ENCODE measurements at regions not wholly inside any gene's neighbourhood (a gene's known extent, or its start where the extent isn't known, plus 50 kb on each side); places are given as distances from the start of the nearest gene placed in this dataset.
"Not testable (repeated sequence)": the region's sequence is repeated elsewhere in the genome, so short reads cannot be mapped to it uniquely, and the experiment has no call there.

DNA sequence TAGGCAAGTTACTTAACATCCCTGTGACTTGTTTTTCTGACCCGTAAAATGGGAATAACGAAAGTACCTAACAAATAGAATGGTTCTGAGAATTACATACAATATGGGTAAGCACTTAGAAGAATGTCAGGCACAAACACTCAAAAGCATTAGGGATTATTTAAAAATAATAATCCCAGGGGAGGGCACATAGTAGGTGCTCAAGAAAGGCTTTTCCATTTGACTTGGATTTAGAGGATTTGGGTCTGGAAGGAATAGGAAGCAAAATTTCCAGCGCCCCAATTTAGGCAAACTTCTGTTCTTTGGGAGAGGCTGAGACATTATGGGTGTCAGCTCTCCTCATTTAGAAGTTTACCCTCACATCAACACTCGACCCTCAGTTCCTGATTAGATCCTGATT, 115.5 kb downstream of the SYF2 start:
- Histone ChIP-seq H3K4me3 (ENCODE audit: low read depth in 1 of 2, low read length in 2 of 2) (no peak overlapping the region), H3K27me3 (ENCODE audit: control insufficient read depth in 1 of 2, insufficient read depth in 2 of 2, low read length in 2 of 2) (no peaks in the 10 kb centered on the region), H3K27ac (ENCODE audit: low read depth, low read length) (no peak overlapping the region), H3K36me3 (ENCODE audit: control insufficient read depth in 1 of 2, insufficient read depth in 2 of 2, low read length in 2 of 2) (no peaks in the 10 kb centered on the region), H3K9ac (ENCODE audit: low read depth in 1 of 2, low read length in 2 of 2) (no peak overlapping the region), H3K9me3 (ENCODE audit: control insufficient read depth in 1 of 2, low read length in 2 of 2) (no peaks in the 10 kb centered on the region), H3K4me1 (ENCODE audit: control insufficient read depth in 1 of 2, insufficient read depth in 2 of 2, low read length in 2 of 2) (peaks cover 0 to 3% of the 10 kb centered on the region in 2 donors)

DNA sequence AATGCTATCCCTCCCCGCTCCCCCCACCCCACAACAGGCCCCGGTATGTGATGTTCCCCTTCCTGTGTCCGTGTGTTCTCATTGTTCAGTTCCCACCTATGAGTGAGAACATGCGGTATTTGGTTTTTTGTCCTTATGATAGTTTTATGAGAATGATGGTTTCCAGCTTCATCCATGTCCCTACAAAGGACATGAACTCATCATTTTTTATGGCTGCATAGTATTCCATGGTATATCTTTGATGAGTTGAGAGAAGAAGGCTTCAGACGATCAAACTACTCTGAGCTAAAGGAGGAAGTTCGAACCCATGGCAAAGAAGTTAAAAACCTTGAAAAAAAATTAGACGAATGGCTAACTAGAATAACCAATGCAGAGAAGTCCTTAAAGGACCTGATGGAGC, 116.2 kb downstream of the SYF2 start:
- not testable (repeated sequence) for H3K27me3 ChIP-seq (ENCODE audit: control insufficient read depth in 1 of 2, insufficient read depth in 2 of 2, low read length in 2 of 2); H3K4me3 ChIP-seq (ENCODE audit: low read depth in 1 of 2, low read length in 2 of 2); H3K9me3 ChIP-seq (ENCODE audit: control insufficient read depth in 1 of 2, low read length in 2 of 2); H3K36me3 ChIP-seq (ENCODE audit: control insufficient read depth in 1 of 2, insufficient read depth in 2 of 2, low read length in 2 of 2); H3K27ac ChIP-seq (ENCODE audit: low read depth, low read length); H3K9ac ChIP-seq (ENCODE audit: low read depth in 1 of 2, low read length in 2 of 2); H3K4me1 ChIP-seq (ENCODE audit: control insufficient read depth in 1 of 2, insufficient read depth in 2 of 2, low read length in 2 of 2)

DNA sequence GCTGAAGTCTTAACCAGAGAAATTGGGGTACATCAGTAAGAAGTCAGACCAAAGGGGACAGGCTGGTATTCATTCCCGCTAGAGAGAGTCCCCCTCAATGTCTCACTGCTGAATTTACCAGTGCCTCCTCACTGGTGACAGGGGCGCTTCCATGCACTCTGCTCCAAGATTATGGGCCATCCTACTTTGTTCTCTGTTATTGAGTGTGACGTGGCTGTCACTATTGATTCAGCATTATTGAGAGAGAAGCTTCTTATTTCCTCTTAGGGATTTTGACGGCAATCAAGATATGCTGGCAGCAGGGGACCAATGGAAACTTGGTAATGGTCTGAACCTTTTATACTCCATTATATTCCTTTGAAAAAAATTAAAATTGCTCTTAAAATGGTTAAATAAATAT, 118.6 kb downstream of the SYF2 start:
- Histone ChIP-seq H3K9me3 (ENCODE audit: control insufficient read depth in 1 of 2, low read length in 2 of 2) (peaks cover 0 to 8% of the 10 kb centered on the region in 2 donors), H3K9ac (ENCODE audit: low read depth in 1 of 2, low read length in 2 of 2) (no peak overlapping the region), H3K27ac (ENCODE audit: low read depth, low read length) (no peak overlapping the region), H3K4me1 (ENCODE audit: control insufficient read depth in 1 of 2, insufficient read depth in 2 of 2, low read length in 2 of 2) (no peaks in the 10 kb centered on the region), H3K4me3 (ENCODE audit: low read depth in 1 of 2, low read length in 2 of 2) (no peak overlapping the region), H3K27me3 (ENCODE audit: control insufficient read depth in 1 of 2, insufficient read depth in 2 of 2, low read length in 2 of 2) (no peaks in the 10 kb centered on the region), H3K36me3 (ENCODE audit: control insufficient read depth in 1 of 2, insufficient read depth in 2 of 2, low read length in 2 of 2) (no peaks in the 10 kb centered on the region)

DNA sequence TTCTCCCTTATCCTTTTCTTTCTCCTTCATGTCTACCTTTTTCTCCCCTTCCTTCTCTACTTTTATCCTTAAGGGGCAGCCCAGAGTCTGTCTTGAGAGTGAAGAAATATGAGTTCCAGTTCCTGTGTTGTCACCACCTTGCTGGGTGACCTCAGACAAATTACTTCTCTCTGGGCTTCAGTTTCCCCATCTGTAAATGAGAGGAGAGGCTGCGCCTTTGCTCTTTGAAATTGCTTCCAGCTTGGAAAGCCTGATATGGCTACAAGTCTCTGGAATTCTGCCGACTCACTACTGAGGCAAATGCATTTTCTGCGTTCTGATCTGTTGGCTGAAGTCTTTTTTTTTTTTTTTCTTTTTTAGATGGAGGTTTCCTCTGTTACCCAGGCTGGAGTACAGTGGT, 119.2 kb downstream of the SYF2 start:
- Histone ChIP-seq H3K27ac (ENCODE audit: low read depth, low read length) (no peak overlapping the region), H3K4me1 (ENCODE audit: control insufficient read depth in 1 of 2, insufficient read depth in 2 of 2, low read length in 2 of 2) (no peaks in the 10 kb centered on the region), H3K27me3 (ENCODE audit: control insufficient read depth in 1 of 2, insufficient read depth in 2 of 2, low read length in 2 of 2) (no peaks in the 10 kb centered on the region), H3K9ac (ENCODE audit: low read depth in 1 of 2, low read length in 2 of 2) (no peak overlapping the region), H3K9me3 (ENCODE audit: control insufficient read depth in 1 of 2, low read length in 2 of 2) (peaks cover 0 to 8% of the 10 kb centered on the region in 2 donors), H3K4me3 (ENCODE audit: low read depth in 1 of 2, low read length in 2 of 2) (no peak overlapping the region), H3K36me3 (ENCODE audit: control insufficient read depth in 1 of 2, insufficient read depth in 2 of 2, low read length in 2 of 2) (no peaks in the 10 kb centered on the region)

DNA sequence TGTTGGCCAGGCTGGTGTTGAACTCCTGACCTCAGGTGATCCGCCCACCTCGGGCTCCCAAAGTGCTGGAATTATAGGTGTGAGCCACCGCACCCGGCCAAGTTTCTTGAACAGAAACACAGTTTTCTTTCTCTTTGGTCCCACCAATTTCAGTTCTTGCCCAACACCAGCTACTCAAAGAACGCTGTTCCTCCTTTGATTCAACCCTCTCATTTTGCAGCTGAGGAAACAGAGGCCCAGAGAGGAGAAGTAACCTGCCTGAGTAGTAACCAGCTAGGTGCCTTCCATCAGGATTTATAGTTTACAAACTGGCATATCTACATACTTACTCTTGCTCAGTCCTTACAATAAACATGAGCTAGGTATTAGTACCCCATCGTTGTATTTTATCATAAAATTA, 119.9 kb downstream of the SYF2 start:
- Histone ChIP-seq H3K9me3 (ENCODE audit: control insufficient read depth in 1 of 2, low read length in 2 of 2) (peaks cover 0 to 8% of the 10 kb centered on the region in 2 donors), H3K4me3 (ENCODE audit: low read depth in 1 of 2, low read length in 2 of 2) (no peak overlapping the region), H3K36me3 (ENCODE audit: control insufficient read depth in 1 of 2, insufficient read depth in 2 of 2, low read length in 2 of 2) (no peaks in the 10 kb centered on the region), H3K4me1 (ENCODE audit: control insufficient read depth in 1 of 2, insufficient read depth in 2 of 2, low read length in 2 of 2) (peaks cover 5% of the 10 kb centered on the region in 2 donors), H3K27ac (ENCODE audit: low read depth, low read length) (no peak overlapping the region), H3K27me3 (ENCODE audit: control insufficient read depth in 1 of 2, insufficient read depth in 2 of 2, low read length in 2 of 2) (no peaks in the 10 kb centered on the region), H3K9ac (ENCODE audit: low read depth in 1 of 2, low read length in 2 of 2) (no peak overlapping the region)

DNA sequence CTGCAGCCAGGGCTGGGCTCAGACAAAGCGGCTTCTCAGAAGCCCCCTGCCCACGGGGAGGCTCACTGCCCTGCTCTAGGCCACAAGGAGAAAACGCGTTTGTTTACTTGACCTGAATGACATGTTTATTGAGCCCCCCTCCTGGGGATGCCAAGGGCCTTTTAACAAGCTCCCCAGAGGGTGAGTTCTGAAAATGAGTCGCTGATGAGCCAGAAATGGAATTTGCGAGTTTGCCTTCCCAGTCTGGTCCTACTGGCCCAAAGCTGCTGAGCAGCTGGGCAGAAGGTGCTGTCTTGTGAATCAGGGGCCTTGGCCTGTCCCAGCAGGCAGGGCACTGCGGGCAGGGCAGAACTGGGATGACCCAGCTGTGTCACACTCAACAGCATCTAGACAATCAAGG, 120.6 kb downstream of the SYF2 start:
- Histone ChIP-seq H3K9ac (ENCODE audit: low read depth in 1 of 2, low read length in 2 of 2) (no peak overlapping the region), H3K4me3 (ENCODE audit: low read depth in 1 of 2, low read length in 2 of 2) (no peak overlapping the region), H3K4me1 (ENCODE audit: control insufficient read depth in 1 of 2, insufficient read depth in 2 of 2, low read length in 2 of 2) (peaks cover 7 to 12% of the 10 kb centered on the region in 2 donors), H3K27ac (ENCODE audit: low read depth, low read length) (no peak overlapping the region), H3K27me3 (ENCODE audit: control insufficient read depth in 1 of 2, insufficient read depth in 2 of 2, low read length in 2 of 2) (no peaks in the 10 kb centered on the region), H3K36me3 (ENCODE audit: control insufficient read depth in 1 of 2, insufficient read depth in 2 of 2, low read length in 2 of 2) (no peaks in the 10 kb centered on the region), H3K9me3 (ENCODE audit: control insufficient read depth in 1 of 2, low read length in 2 of 2) (peaks cover 0 to 8% of the 10 kb centered on the region in 2 donors)

GRCh38 chr1:25110485-25110884, 121.8 kb downstream of the SYF2 start:
- Histone ChIP-seq H3K4me3 (ENCODE audit: low read depth in 1 of 2, low read length in 2 of 2) (no peak overlapping the region), H3K4me1 (ENCODE audit: control insufficient read depth in 1 of 2, insufficient read depth in 2 of 2, low read length in 2 of 2) (peaks cover 7 to 14% of the 10 kb centered on the region in 2 donors), H3K27ac (ENCODE audit: low read depth, low read length) (no peak overlapping the region), H3K9me3 (ENCODE audit: control insufficient read depth in 1 of 2, low read length in 2 of 2) (peaks cover 0 to 8% of the 10 kb centered on the region in 2 donors), H3K9ac (ENCODE audit: low read depth in 1 of 2, low read length in 2 of 2) (no peak overlapping the region), H3K27me3 (ENCODE audit: control insufficient read depth in 1 of 2, insufficient read depth in 2 of 2, low read length in 2 of 2) (no peaks in the 10 kb centered on the region), H3K36me3 (ENCODE audit: control insufficient read depth in 1 of 2, insufficient read depth in 2 of 2, low read length in 2 of 2) (no peaks in the 10 kb centered on the region)

DNA sequence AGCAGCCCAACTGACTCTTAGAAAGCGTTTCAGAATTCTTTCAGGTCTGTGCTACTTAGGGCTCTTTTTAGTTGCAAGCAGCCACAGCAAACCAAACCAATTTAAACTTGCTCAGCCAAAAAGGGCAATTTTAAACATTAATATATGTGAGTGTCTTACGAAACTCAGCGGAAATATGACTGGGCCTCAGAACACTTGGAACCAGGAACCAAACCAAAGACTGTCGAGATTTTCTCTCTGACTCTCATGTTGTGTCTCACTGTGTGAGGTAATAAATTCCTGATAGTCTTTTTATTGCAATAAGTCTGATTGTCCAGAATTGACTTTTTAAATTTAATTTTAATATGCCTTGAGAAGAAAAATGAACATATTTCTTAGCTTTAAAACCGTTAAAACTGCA, 122.3 kb downstream of the SYF2 start:
- H3K9ac ChIP-seq (ENCODE audit: low read depth in 1 of 2, low read length in 2 of 2), result no peak overlapping the region
- peaks cover 7 to 14% of the 10 kb centered on the region in 2 donors for H3K4me1 ChIP-seq (ENCODE audit: control insufficient read depth in 1 of 2, insufficient read depth in 2 of 2, low read length in 2 of 2)
- H3K27ac ChIP-seq (ENCODE audit: low read depth, low read length), result no peak overlapping the region
- no peak overlapping the region for H3K4me3 ChIP-seq (ENCODE audit: low read depth in 1 of 2, low read length in 2 of 2)
- H3K36me3 ChIP-seq (ENCODE audit: control insufficient read depth in 1 of 2, insufficient read depth in 2 of 2, low read length in 2 of 2), result no peaks in the 10 kb centered on the region
- H3K27me3 ChIP-seq (ENCODE audit: control insufficient read depth in 1 of 2, insufficient read depth in 2 of 2, low read length in 2 of 2), result peaks cover 0 to 2% of the 10 kb centered on the region in 2 donors
- peaks cover 0 to 8% of the 10 kb centered on the region in 2 donors for H3K9me3 ChIP-seq (ENCODE audit: control insufficient read depth in 1 of 2, low read length in 2 of 2)

DNA sequence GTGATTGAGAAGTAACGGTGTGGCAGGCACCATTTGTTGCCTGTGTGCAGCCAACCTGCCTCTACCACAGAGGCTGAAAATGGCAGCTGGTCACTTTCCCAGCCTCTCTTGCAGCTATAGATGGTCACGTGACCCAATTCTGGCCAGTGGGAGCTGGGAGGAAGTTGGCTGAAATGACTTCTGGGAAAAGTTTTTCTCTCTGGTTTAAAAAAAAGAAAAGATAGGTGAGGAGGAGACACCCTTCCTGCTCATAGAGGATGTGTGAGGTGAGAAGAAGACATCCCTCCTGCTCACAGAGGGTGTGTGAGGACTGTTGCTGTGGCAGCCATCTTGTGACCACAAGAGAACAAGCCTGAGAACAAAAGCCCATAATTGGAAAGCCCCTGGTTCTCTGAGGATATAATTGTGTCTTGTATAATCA, 122.8 kb downstream of the SYF2 start:
- H3K27ac ChIP-seq (ENCODE audit: low read depth, low read length), result no peak overlapping the region

DNA sequence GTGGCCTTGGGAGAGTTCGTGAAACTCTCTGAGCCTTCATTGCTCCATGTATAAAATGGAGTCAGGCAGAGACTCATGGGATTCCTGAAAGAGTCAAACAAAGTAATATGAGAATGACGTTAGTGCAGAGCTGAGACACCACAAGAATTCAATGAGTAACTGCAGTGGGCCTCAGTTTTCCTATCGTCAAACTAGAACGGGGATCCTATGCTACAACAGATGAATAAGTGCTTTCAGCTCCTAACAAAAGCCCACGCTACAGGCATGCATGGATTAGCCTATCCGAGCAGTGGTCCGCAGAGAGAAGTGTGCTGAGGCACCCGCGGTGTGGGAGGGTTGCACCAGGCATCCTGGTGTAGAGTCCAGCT, 124.7 kb downstream of the SYF2 start:
- Histone ChIP-seq H3K4me3 (ENCODE audit: low read depth in 1 of 2, low read length in 2 of 2) (no peak overlapping the region), H3K27ac (ENCODE audit: low read depth, low read length) (no peak overlapping the region), H3K9ac (ENCODE audit: low read depth in 1 of 2, low read length in 2 of 2) (no peak overlapping the region), H3K4me1 (ENCODE audit: control insufficient read depth in 1 of 2, insufficient read depth in 2 of 2, low read length in 2 of 2) (peaks cover 7 to 14% of the 10 kb centered on the region in 2 donors), H3K9me3 (ENCODE audit: control insufficient read depth in 1 of 2, low read length in 2 of 2) (peaks cover 0 to 8% of the 10 kb centered on the region in 2 donors), H3K27me3 (ENCODE audit: control insufficient read depth in 1 of 2, insufficient read depth in 2 of 2, low read length in 2 of 2) (peaks cover 0 to 3% of the 10 kb centered on the region in 2 donors), H3K36me3 (ENCODE audit: control insufficient read depth in 1 of 2, insufficient read depth in 2 of 2, low read length in 2 of 2) (no peaks in the 10 kb centered on the region)

More for the DNA sequence above, 122.8 kb downstream of the SYF2 start:
- Histone ChIP-seq H3K9me3 (ENCODE audit: control insufficient read depth in 1 of 2, low read length in 2 of 2) (peaks cover 0 to 8% of the 10 kb centered on the region in 2 donors), H3K4me3 (ENCODE audit: low read depth in 1 of 2, low read length in 2 of 2) (no peak overlapping the region), H3K27me3 (ENCODE audit: control insufficient read depth in 1 of 2, insufficient read depth in 2 of 2, low read length in 2 of 2) (peaks cover 0 to 3% of the 10 kb centered on the region in 2 donors), H3K4me1 (ENCODE audit: control insufficient read depth in 1 of 2, insufficient read depth in 2 of 2, low read length in 2 of 2) (peaks cover 7 to 14% of the 10 kb centered on the region in 2 donors), H3K36me3 (ENCODE audit: control insufficient read depth in 1 of 2, insufficient read depth in 2 of 2, low read length in 2 of 2) (no peaks in the 10 kb centered on the region), H3K9ac (ENCODE audit: low read depth in 1 of 2, low read length in 2 of 2) (no peak overlapping the region)

All from duodenal mucosa (tissue), 2 donors.